ENCODE measurements at regions not wholly inside any gene's neighbourhood (a gene's known extent, or its start where the extent isn't known, plus 50 kb on each side); places are given as distances from the start of the nearest gene placed in this dataset.

DNA sequence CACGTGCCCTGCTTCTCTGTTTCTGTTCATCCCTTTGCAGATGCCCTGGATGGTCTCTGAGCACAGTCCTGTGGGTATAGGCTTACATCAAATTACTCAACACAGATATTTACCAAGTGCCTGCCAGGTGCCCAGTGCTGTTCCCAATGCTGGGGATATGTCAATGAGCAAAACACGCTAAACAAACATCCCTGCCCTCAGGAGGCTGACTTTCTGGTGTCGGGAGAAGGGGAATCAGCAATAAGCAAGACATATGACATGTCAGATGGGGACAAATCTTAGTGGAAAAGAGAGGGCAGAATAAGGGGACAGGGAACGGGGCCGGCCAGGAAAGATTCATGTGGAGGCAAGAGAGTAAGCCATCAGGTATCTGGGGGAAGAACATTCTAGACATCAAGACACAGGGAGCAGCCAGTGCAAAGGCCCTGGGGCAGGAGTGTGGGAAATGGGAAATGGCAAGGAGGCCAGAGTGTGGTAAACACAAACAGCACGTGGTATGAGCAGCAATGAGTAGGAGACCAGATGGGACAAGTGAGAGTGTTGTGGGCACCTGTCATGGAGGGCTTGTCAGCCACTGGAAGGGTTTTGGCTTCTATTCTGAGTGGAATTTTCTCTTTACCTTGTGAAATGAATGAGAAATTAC is 160.2 kb upstream of the KAZN start:
- intact Hi-C loops (cut with DNase I, micrococcal nuclease) = no loop called here
- TF ChIP-seq, protein P1, sequence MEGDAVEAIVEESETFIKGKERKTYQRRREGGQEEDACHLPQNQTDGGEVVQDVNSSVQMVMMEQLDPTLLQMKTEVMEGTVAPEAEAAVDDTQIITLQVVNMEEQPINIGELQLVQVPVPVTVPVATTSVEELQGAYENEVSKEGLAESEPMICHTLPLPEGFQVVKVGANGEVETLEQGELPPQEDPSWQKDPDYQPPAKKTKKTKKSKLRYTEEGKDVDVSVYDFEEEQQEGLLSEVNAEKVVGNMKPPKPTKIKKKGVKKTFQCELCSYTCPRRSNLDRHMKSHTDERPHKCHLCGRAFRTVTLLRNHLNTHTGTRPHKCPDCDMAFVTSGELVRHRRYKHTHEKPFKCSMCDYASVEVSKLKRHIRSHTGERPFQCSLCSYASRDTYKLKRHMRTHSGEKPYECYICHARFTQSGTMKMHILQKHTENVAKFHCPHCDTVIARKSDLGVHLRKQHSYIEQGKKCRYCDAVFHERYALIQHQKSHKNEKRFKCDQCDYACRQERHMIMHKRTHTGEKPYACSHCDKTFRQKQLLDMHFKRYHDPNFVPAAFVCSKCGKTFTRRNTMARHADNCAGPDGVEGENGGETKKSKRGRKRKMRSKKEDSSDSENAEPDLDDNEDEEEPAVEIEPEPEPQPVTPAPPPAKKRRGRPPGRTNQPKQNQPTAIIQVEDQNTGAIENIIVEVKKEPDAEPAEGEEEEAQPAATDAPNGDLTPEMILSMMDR (IDR thresholded peaks at IDR 0.05) = no peak
- Histone ChIP-seq H3K9me3 (no peaks in the 10 kb centered on the region), H3K4me3 (no peak overlapping the region), H3K36me3 (ENCODE audit: low read depth) (no peaks in the 10 kb centered on the region), H3K4me1 (ENCODE audit: low read depth) (no peaks in the 10 kb centered on the region)
- DNase-seq (no peak), ATAC-seq (no peak)

DNA sequence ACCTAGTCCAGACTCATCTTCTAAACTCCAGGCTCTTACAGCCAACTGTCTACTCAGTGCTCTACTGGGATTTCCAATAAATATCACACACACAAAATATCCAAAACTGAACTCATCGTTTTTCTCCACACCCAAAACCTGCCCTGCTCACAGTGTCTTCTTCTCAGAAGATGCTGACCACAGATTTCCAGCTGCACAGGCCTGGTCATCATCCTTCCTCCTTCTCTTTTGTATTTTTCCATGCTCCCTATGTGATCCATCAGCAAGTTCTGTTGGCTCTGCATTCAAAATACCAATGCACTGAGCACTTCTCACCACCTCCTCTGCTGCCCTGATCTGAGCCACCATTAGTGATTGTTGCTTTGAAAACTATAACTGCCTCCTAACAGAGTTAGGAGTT is 159.5 kb upstream of the KAZN start:
- no peak for ATAC-seq
- TF ChIP-seq, protein P1 (IDR thresholded peaks at IDR 0.05) = no peak
- H3K9me3 ChIP-seq = no peaks in the 10 kb centered on the region
- no peak for DNase-seq
- no peak overlapping the region for H3K4me3 ChIP-seq
- no peaks in the 10 kb centered on the region for H3K4me1 ChIP-seq (ENCODE audit: low read depth)
- intact Hi-C loops (cut with DNase I, micrococcal nuclease) = no loop called here
- H3K36me3 ChIP-seq (ENCODE audit: low read depth) = no peaks in the 10 kb centered on the region

DNA sequence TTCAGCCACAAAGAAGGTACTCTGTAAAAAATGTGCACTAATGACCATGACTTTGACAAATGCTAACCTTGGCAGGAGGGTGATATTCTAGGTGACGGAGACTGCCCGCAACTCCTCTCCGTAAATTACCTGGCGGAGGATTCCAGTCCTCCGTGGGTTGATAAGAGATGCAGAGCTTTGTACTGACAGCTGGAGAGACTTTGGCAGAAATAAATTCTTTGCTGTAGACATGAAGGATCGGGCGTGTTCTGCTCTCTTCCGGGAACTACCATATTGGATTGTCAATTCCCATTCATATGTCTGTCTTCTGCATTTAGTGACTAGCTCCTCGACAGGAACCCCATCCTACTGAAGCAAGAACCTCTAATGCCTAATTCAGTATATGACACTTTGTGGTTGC is 158.3 kb upstream of the KAZN start:
- Histone ChIP-seq H3K4me1 (ENCODE audit: low read depth) (no peaks in the 10 kb centered on the region), H3K4me3 (no peak overlapping the region), H3K36me3 (ENCODE audit: low read depth) (no peaks in the 10 kb centered on the region), H3K9me3 (no peaks in the 10 kb centered on the region)
- TF ChIP-seq, protein P1 (IDR thresholded peaks at IDR 0.05) = no peak
- intact Hi-C loops (cut with DNase I, micrococcal nuclease) = no loop called here
- no peak for DNase-seq
- no peak for ATAC-seq

DNA sequence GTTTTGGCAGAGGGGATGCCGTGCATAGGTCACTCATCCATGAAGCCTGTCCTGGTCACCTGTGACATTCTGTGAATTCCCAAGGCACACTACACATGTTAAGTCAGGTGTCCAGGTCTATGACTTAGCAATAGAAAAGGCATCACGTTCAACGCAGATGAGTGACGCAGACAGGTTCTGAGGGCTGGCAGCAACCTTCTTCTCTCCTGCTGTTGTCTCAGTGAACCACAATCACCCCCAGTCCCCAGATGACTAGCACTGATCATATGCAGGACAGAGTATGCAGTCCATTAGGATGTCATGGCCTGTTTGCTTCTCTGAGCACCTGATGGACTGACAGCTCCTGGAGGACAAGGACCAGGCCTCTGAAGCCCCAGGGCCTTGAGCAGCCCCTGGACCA is 157.8 kb upstream of the KAZN start:
- TF ChIP-seq, protein P1 (IDR thresholded peaks at IDR 0.05) = no peak
- DNase-seq (no peak), ATAC-seq (no peak)
- no peaks in the 10 kb centered on the region for H3K36me3 ChIP-seq (ENCODE audit: low read depth)
- no peaks in the 10 kb centered on the region for H3K9me3 ChIP-seq
- no peak overlapping the region for H3K4me3 ChIP-seq
- intact Hi-C loops (cut with DNase I, micrococcal nuclease) = no loop called here
- H3K4me1 ChIP-seq (ENCODE audit: low read depth) = no peaks in the 10 kb centered on the region

DNA sequence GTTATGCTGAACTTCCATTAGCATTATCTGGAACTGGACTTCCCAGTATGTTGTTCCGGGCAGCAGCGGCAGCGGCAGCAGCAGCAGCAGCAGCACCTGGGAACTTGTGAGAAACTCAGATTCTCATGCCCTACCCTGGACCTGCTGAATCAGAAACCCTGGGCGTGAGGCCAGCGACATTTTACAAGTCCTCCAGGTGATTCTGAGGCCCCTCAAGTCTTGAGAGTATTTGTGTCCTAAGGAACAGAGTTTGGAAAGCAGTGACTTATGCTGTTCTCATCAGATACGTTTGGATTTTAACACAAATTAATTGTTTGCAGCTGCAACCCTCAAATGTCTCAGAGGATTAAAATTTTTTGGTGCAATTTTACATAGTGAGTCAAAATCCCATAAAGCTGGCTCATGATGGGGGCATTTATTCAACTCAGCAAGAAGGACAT is 157.2 kb upstream of the KAZN start:
- TF ChIP-seq, protein P1 (IDR thresholded peaks at IDR 0.05) = no peak
- Histone ChIP-seq H3K9me3 (no peaks in the 10 kb centered on the region), H3K4me1 (ENCODE audit: low read depth) (no peaks in the 10 kb centered on the region), H3K36me3 (ENCODE audit: low read depth) (no peaks in the 10 kb centered on the region), H3K4me3 (no peak overlapping the region)
- DNase-seq (no peak), ATAC-seq (no peak)
- intact Hi-C loops (cut with DNase I, micrococcal nuclease) = no loop called here

DNA sequence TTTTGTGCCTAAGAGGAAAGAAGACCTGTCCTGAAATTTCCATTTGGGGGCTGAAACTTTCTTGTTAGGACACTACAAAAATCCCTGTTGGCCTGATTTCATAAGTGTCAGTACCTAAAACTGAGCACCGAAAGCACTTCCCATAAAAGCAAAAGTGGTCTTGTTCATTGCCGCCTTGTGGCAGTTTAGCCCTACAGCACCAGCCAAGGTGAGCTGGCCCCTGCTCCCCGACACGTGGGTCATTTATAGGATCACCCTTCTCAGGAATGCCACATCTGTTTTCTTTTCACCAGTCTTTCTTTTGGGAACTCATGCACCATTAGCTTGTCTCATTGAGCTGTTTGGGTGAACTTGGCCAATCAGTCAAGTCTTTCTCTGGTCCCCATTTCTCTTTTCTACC is 155.8 kb upstream of the KAZN start:
- no peak for ATAC-seq
- Histone ChIP-seq H3K9me3 (no peaks in the 10 kb centered on the region), H3K36me3 (ENCODE audit: low read depth) (no peaks in the 10 kb centered on the region), H3K4me3 (no peak overlapping the region), H3K4me1 (ENCODE audit: low read depth) (no peaks in the 10 kb centered on the region)
- intact Hi-C loops (cut with DNase I, micrococcal nuclease) = no loop called here
- DNase-seq = no peak
- TF ChIP-seq, protein P1 (IDR thresholded peaks at IDR 0.05) = no peak

Measured in mucosa of descending colon (tissue), 3 donors.